Mesenchymal stem cell (in vitro differentiated cells and primary cell): ENCODE measurements at regions not wholly inside any gene's neighbourhood (a gene's known extent, or its start where the extent isn't known, plus 50 kb on each side); places are given as distances from the start of the nearest gene placed in this dataset.

Experiments used
- DNase-seq: peaks from one replicate; pipeline ENCODE4 v3.0.0-alpha.2; 2013
- H2AFZ ChIP-seq: one replicate; pipeline ENCODE4 v1.6.1; 2013; ENCODE audit warnings: low read depth, mild to moderate bottlenecking, control low read depth, inconsistent platforms, low read length, moderate library complexity
- H2AK5ac ChIP-seq: 2 replicates; pipeline ENCODE4 v1.6.1; 2013; ENCODE audit warnings: low read length, moderate library complexity, mild to moderate bottlenecking, inconsistent platforms; ENCODE audit not compliant: severe bottlenecking
- H2BK120ac ChIP-seq: one replicate; pipeline ENCODE4 v1.6.1; 2013; ENCODE audit warnings: low read depth, mild to moderate bottlenecking, inconsistent platforms, low read length, moderate library complexity
- H2BK12ac ChIP-seq, 2 experiments: one replicate each; pipeline ENCODE4 v1.6.1; 2013; ENCODE audit warnings: inconsistent platforms in 2 of 2, low read length in 2 of 2, mild to moderate bottlenecking in 2 of 2, moderate library complexity in 2 of 2, control low read depth in 1 of 2
- H2BK15ac ChIP-seq: one replicate; pipeline ENCODE4 v1.6.1; 2013; ENCODE audit warnings: mild to moderate bottlenecking, low read depth, inconsistent platforms; ENCODE audit not compliant: poor library complexity, severe bottlenecking
- H2BK5ac ChIP-seq: 2 replicates; pipeline ENCODE4 v1.6.1; 2013; ENCODE audit warnings: low read depth, mild to moderate bottlenecking, low read length, control low read depth, inconsistent platforms; ENCODE audit not compliant: poor library complexity, severe bottlenecking
- H3K14ac ChIP-seq, 2 experiments: one replicate each; pipeline ENCODE4 v1.6.1; 2013; ENCODE audit warnings: inconsistent platforms in 2 of 2, low read length in 2 of 2, control low read depth in 1 of 2, mild to moderate bottlenecking in 1 of 2, moderate library complexity in 1 of 2
- H3K18ac ChIP-seq, 2 experiments: one replicate each; pipeline ENCODE4 v1.6.1; 2013; ENCODE audit warnings: inconsistent platforms in 2 of 2, low read length in 2 of 2, control low read depth in 1 of 2, low read depth in 1 of 2, mild to moderate bottlenecking in 1 of 2
- H3K23ac ChIP-seq, 2 experiments: one replicate each; pipeline ENCODE4 v1.6.1; 2013; ENCODE audit warnings: inconsistent platforms in 2 of 2, low read length in 2 of 2, mild to moderate bottlenecking in 2 of 2, moderate library complexity in 2 of 2, control low read depth in 1 of 2
- H3K27ac ChIP-seq: 2 replicates; pipeline ENCODE4 v1.5.1; 2013; ENCODE audit warnings: mild to moderate bottlenecking, moderate library complexity, low read length, control low read depth, inconsistent platforms; ENCODE audit not compliant: poor library complexity, severe bottlenecking
- H3K27me3 ChIP-seq, 2 experiments: 2 replicates each; pipeline versions ENCODE4 v1.6.1 to v1.7.0; 2013; ENCODE audit warnings: low read length in 2 of 2, mild to moderate bottlenecking in 2 of 2, moderate library complexity in 2 of 2, control low read depth in 1 of 2, inconsistent platforms in 1 of 2; ENCODE audit not compliant: control insufficient read depth in 1 of 2, insufficient read depth in 1 of 2
- H3K36me3 ChIP-seq, 2 experiments: 2 replicates each; pipeline versions ENCODE4 v1.6.1 to v1.7.0; 2013; ENCODE audit warnings: low read length in 2 of 2, control low read depth in 1 of 2, inconsistent platforms in 1 of 2, low read depth in 1 of 2, mild to moderate bottlenecking in 1 of 2; ENCODE audit not compliant: insufficient read depth in 2 of 2, control insufficient read depth in 1 of 2
- H3K4ac ChIP-seq, 2 experiments: one replicate each; pipeline ENCODE4 v1.6.1; 2013; ENCODE audit warnings: inconsistent platforms in 2 of 2, low read length in 2 of 2, mild to moderate bottlenecking in 2 of 2, moderate library complexity in 2 of 2, control low read depth in 1 of 2, low read depth in 1 of 2
- H3K4me1 ChIP-seq: 2 replicates; pipeline ENCODE4 v1.6.1; 2013; ENCODE audit warnings: low read depth, low read length, control low read depth; ENCODE audit not compliant: control insufficient read depth, insufficient read depth
- H3K4me2 ChIP-seq: 2 replicates; pipeline ENCODE4 v1.6.1; 2013; ENCODE audit warnings: low read length, mild to moderate bottlenecking, inconsistent platforms; ENCODE audit not compliant: poor library complexity, severe bottlenecking
- H3K4me3 ChIP-seq, 2 experiments: 2 replicates each; pipeline versions ENCODE4 v1.5.1 to v1.7.0; 2013; ENCODE audit warnings: low read length in 2 of 2, mild to moderate bottlenecking in 2 of 2, control low read depth in 1 of 2, low read depth in 1 of 2; ENCODE audit not compliant: insufficient read depth in 1 of 2
- H3K79me1 ChIP-seq: replicated peaks from 2 replicates; pipeline ENCODE4 v1.6.1; 2013; ENCODE audit warnings: mild to moderate bottlenecking, control low read depth, low read length, inconsistent platforms; ENCODE audit not compliant: poor library complexity, severe bottlenecking
- H3K9ac ChIP-seq: 2 replicates; pipeline ENCODE4 v1.7.0; 2013; ENCODE audit warnings: mild to moderate bottlenecking, low read length, moderate library complexity
- H3K9me3 ChIP-seq: 2 replicates; pipeline ENCODE4 v1.7.0; 2013; ENCODE audit warnings: mild to moderate bottlenecking, low read length; ENCODE audit not compliant: control insufficient read depth
- H4K8ac ChIP-seq: one replicate; pipeline ENCODE4 v1.6.1; 2013; ENCODE audit warnings: inconsistent platforms, mild to moderate bottlenecking, low read length, moderate library complexity
- H4K91ac ChIP-seq: one replicate; pipeline ENCODE4 v1.6.1; 2013; ENCODE audit warnings: mild to moderate bottlenecking, low read length, inconsistent platforms
- WGBS: methylation state at CpG from one replicate; pipeline ENCODE4 v1.1.7; 2013; ENCODE audit warnings: mixed read lengths; 5-methylcytosine and 5-hydroxymethylcytosine counted together

GRCh38 chr2:106667478-106668070 lies 180.4 kb downstream of the CD8B2 start:
- Histone ChIP-seq H3K4me3 (no peak overlapping the region), H2BK120ac (no peak overlapping the region), H3K23ac (no peak overlapping the region), H2BK12ac (no peak overlapping the region), H2AK5ac (no peak overlapping the region), H3K9me3 (peaks cover 5% of the 10 kb centered on the region), H3K27ac (no peak overlapping the region), H3K27me3 (no peaks in the 10 kb centered on the region), H2AFZ (no peak overlapping the region), H3K4me1 (no peaks in the 10 kb centered on the region), H3K4me2 (no peak overlapping the region), H3K79me1 (no peaks in the 10 kb centered on the region), H2BK15ac (no peak overlapping the region), H3K36me3 (no peaks in the 10 kb centered on the region), H3K14ac (no peak overlapping the region), H4K91ac (no peak overlapping the region), H2BK5ac (no peak overlapping the region), H3K18ac (no peak overlapping the region), H3K9ac (no peak overlapping the region), H3K4ac (no peak overlapping the region), H4K8ac (no peak overlapping the region)
- WGBS: 88% methylated on average over 2 of the region's 2 CpGs
- no peak for DNase-seq

DNA sequence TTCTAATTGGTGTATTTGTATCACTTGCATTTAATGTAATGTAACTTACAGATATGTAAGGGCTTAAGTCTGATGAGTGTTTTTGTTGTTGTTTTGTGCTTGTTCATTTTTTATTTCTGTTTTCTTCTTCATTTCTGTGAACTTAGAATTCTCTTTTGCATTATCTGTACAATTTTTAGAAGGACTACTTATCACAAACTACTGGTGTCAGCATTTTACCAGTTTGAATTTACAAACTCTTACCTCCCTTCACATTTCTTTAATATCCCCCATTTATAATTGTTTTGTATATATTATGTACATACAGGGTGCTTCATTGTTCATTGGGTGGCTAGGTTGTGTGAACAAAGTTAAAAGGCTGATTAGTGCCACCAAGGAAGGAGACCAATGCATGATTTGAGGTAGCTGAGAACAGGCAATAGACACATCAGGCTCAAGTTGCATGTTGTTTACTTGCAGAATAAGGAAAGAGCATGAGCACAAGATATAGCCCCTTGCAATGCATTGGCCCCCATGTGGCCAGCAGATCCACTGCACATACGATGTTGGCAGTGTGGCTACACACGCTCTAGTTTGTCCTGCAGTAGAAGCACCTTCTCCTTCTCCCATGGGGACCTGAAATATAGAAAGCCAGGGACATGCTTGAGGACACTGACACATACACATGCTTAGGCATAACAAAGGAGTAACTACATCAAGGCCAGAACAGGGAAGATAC lies 198.2 kb downstream of the CD8B2 start:
- Histone ChIP-seq H3K27ac (no peak overlapping the region), H3K9ac (no peak overlapping the region), H2AK5ac (no peak overlapping the region), H2BK120ac (no peak overlapping the region), H2AFZ (no peak overlapping the region), H3K4me2 (no peak overlapping the region), H2BK12ac (no peak overlapping the region), H3K79me1 (no peaks in the 10 kb centered on the region), H3K14ac (no peak overlapping the region), H4K91ac (no peak overlapping the region), H2BK5ac (no peak overlapping the region), H2BK15ac (no peak overlapping the region), H4K8ac (no peak overlapping the region), H3K27me3 (no peaks in the 10 kb centered on the region), H3K4me1 (no peaks in the 10 kb centered on the region), H3K9me3 (peaks cover 18% of the 10 kb centered on the region), H3K4me3 (no peak overlapping the region), H3K23ac (no peak overlapping the region), H3K36me3 (no peaks in the 10 kb centered on the region), H3K4ac (no peak overlapping the region), H3K18ac (no peak overlapping the region)
- no peak for DNase-seq
- WGBS: 75% methylated on average over 2 of the region's 2 CpGs

DNA sequence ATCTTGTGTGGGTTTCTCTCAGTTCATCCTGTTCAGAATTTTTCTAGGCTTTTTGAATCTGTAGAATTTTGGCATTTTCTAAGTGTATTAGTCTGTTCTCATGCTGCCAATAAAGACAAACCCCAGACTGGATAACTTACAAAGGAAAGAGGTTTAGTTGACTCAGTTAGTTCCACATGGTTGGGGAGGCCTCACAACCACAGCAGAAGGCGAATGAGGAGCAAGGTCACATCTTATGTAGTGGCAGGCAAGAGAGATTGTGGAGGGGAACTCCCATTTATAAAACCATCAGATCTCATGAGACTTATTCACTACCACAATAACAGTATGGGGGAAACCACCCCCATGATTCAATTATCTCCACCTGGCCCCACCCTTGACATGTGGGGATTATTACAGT lies 199.2 kb downstream of the ST6GAL2 start:
- H3K18ac ChIP-seq: no peak overlapping the region
- no peak overlapping the region for H3K9ac ChIP-seq
- H3K23ac ChIP-seq: no peak overlapping the region
- no peak overlapping the region for H2AFZ ChIP-seq
- no peak overlapping the region for H2BK15ac ChIP-seq
- H3K4me3 ChIP-seq: no peak overlapping the region
- no peaks in the 10 kb centered on the region for H3K4me1 ChIP-seq
- H3K27ac ChIP-seq: no peak overlapping the region
- no peaks in the 10 kb centered on the region for H3K79me1 ChIP-seq
- no peaks in the 10 kb centered on the region for H3K36me3 ChIP-seq
- H2BK5ac ChIP-seq: no peak overlapping the region
- no peak overlapping the region for H3K4me2 ChIP-seq
- no peaks in the 10 kb centered on the region for H3K27me3 ChIP-seq
- WGBS: 40% methylated on average over 1 of the region's 1 CpG
- no peak overlapping the region for H4K91ac ChIP-seq
- H4K8ac ChIP-seq: no peak overlapping the region
- no peak overlapping the region for H2BK120ac ChIP-seq
- no peak overlapping the region for H3K4ac ChIP-seq
- no peak overlapping the region for H3K14ac ChIP-seq
- H2BK12ac ChIP-seq: no peak overlapping the region
- no peak overlapping the region for H2AK5ac ChIP-seq
- peaks cover 18% of the 10 kb centered on the region for H3K9me3 ChIP-seq
- DNase-seq: no peak

GRCh38 chr2:106694964-106695470 lies 190.9 kb downstream of the ST6GAL2 start:
- Histone ChIP-seq H3K4me3 (no peak overlapping the region), H2BK120ac (no peak overlapping the region), H3K27me3 (no peaks in the 10 kb centered on the region), H4K8ac (no peak overlapping the region), H3K9ac (no peak overlapping the region), H2AK5ac (no peak overlapping the region), H4K91ac (no peak overlapping the region), H3K4ac (no peak overlapping the region), H3K4me2 (no peak overlapping the region), H3K9me3 (peaks cover 4% of the 10 kb centered on the region), H3K18ac (no peak overlapping the region), H3K23ac (no peak overlapping the region), H2BK12ac (no peak overlapping the region), H3K4me1 (no peaks in the 10 kb centered on the region), H2BK15ac (no peak overlapping the region), H2BK5ac (no peak overlapping the region), H3K27ac (no peak overlapping the region), H3K14ac (no peak overlapping the region), H2AFZ (no peak overlapping the region), H3K79me1 (no peaks in the 10 kb centered on the region), H3K36me3 (no peaks in the 10 kb centered on the region)
- no peak for DNase-seq
- 86% methylated on average over 3 of the region's 4 CpGs for WGBS
